ENCODE measurements at regions not wholly inside any gene's neighbourhood (a gene's known extent, or its start where the extent isn't known, plus 50 kb on each side); places are given as distances from the start of the nearest gene placed in this dataset.

GRCh38 chr5:120848883-120849282 is 384.8 kb downstream of the PRR16 start:
- no peak for ATAC-seq
- 67 to 78% (median 72%) methylated on average over 1 to 2 of the region's 2 CpGs for WGBS, 4 donors

GRCh38 chr5:120852222-120852860 is 388.2 kb downstream of the PRR16 start:
- 53 to 70% (median 57%) methylated on average over 1 of the region's 1 CpG for WGBS, 4 donors
- no peak overlapping the region for H3K4me3 ChIP-seq
- no peaks in the 10 kb centered on the region for H3K4me1 ChIP-seq
- TF ChIP-seq CTCF (IDR thresholded peaks at IDR 0.05) = no peak
- TF ChIP-seq POLR2A (IDR thresholded peaks at IDR 0.05) = no peak
- H3K27me3 ChIP-seq = no peaks in the 10 kb centered on the region
- no peak overlapping the region for H3K27ac ChIP-seq
- no peaks in the 10 kb centered on the region for H3K36me3 ChIP-seq
- DNase-seq = no peak
- H3K9me3 ChIP-seq = no peaks in the 10 kb centered on the region
- no peak for ATAC-seq
- intact Hi-C loops (cut with DNase I) = no loop called here

More at GRCh38 chr5:120848883-120849282, 384.8 kb downstream of the PRR16 start:
- Histone ChIP-seq H3K27me3 (no peaks in the 10 kb centered on the region), H3K9me3 (no peaks in the 10 kb centered on the region), H3K27ac (no peak overlapping the region), H3K36me3 (no peaks in the 10 kb centered on the region), H3K4me3 (no peak overlapping the region), H3K4me1 (no peaks in the 10 kb centered on the region)
- TF ChIP-seq CTCF (IDR thresholded peaks at IDR 0.05) (no peak), POLR2A (IDR thresholded peaks at IDR 0.05) (no peak)
- DNase-seq = no peak
- intact Hi-C loops (cut with DNase I) = no loop called here

DNA sequence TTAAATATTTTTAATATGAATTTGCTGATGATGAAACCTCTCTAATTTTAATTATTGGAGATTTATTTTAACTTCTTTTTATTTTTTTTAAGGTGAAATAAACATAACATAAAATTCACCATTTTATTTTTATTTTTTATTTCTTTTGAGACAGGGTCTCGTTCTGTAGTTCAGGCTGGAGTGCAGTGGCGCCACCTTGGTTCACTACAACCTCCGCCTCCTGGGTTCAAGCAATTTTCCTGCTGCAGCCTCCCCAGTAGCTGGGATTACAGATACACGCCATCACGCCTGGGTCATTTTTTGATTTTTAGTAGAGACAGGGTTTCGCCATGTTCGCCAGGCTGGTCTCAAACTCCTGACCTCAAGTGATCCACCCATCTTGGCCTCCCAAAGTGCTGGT is 402.9 kb downstream of the PRR16 start:
- no peak for TF ChIP-seq CTCF (IDR thresholded peaks at IDR 0.05)
- no peak for TF ChIP-seq POLR2A (IDR thresholded peaks at IDR 0.05)
- no peaks in the 10 kb centered on the region for H3K27me3 ChIP-seq
- H3K27ac ChIP-seq = no peak overlapping the region
- DNase-seq (no peak), ATAC-seq (no peak)
- WGBS, 4 donors = 78 to 89% (median 87%) methylated on average over 7 of the region's 7 CpGs
- no peaks in the 10 kb centered on the region for H3K4me1 ChIP-seq
- intact Hi-C loops (cut with DNase I) = no loop called here
- H3K4me3 ChIP-seq = no peak overlapping the region
- no peaks in the 10 kb centered on the region for H3K9me3 ChIP-seq
- H3K36me3 ChIP-seq = no peaks in the 10 kb centered on the region

DNA sequence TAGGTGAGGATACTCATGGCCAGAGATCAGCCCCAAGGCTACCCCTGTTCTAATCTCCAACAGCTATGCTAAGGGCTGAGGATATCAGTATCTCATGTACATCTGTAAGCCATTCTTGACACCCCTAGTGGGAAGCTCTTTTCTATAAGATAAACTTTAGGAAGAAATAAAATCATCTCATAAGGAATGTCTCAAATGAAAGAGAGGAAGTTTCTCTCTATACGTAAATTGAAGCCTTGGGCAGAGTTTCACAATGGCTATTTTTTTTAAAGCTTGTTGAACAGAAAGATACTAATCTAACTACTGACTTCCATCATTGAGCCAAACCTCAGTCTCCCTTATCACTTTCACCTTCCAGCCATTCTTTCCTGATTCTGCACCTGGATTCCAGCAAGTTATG is 405.7 kb downstream of the PRR16 start:
- ATAC-seq (no peak), DNase-seq (no peak)
- TF ChIP-seq POLR2A (IDR thresholded peaks at IDR 0.05) (no peak), CTCF (IDR thresholded peaks at IDR 0.05) (no peak)
- no peaks in the 10 kb centered on the region for H3K27me3 ChIP-seq
- intact Hi-C loops (cut with DNase I) = no loop called here
- no peaks in the 10 kb centered on the region for H3K4me1 ChIP-seq
- H3K27ac ChIP-seq = no peak overlapping the region
- no peak overlapping the region for H3K4me3 ChIP-seq
- H3K9me3 ChIP-seq = no peaks in the 10 kb centered on the region
- H3K36me3 ChIP-seq = no peaks in the 10 kb centered on the region
- 69 to 90% (median 76%) methylated on average over 1 of the region's 1 CpG for WGBS, 4 donors

All from heart left ventricle (tissue), 16 donors.